Right lobe of liver (tissue), 6 donors: ENCODE measurements at regions not wholly inside any gene's neighbourhood (a gene's known extent, or its start where the extent isn't known, plus 50 kb on each side); places are given as distances from the start of the nearest gene placed in this dataset.
"Not testable (repeated sequence)": the region's sequence is repeated elsewhere in the genome, so short reads cannot be mapped to it uniquely, and the experiment has no call there.

Experiments used
- ATAC-seq, 4 donors: fragments of 200-7000 bp; cut with Tn5 transposase; one replicate each; pipeline ENCODE4 v1.9.1; 2020; ENCODE audit warnings: mild to moderate bottlenecking in 4 of 4, moderate library complexity in 4 of 4
- DNase-seq, 3 donors: peaks; one replicate each; pipeline ENCODE4 v3.0.0-alpha.2; 2020
- H3K27ac ChIP-seq, 3 donors: fragments of 200-600 bp; one replicate each; pipeline ENCODE4 v1.8.0; 2022
- H3K27me3 ChIP-seq, 2 donors: fragments of 200-600 bp; one replicate each; pipeline ENCODE4 v1.8.0; 2022
- H3K36me3 ChIP-seq, 4 donors: fragments of 200-600 bp; sonication (generic) in 1 of 4; one replicate each; pipeline versions ENCODE4 v1.5.1 to v1.8.0; 2017 to 2022; ENCODE audit warnings: control low read depth in 1 of 4
- H3K4me1 ChIP-seq, 4 donors: fragments of 200-600 bp; sonication (generic) in 1 of 4; one replicate each; pipeline versions ENCODE4 v1.5.1 to v1.8.0; 2017 to 2022; ENCODE audit warnings: control low read depth in 1 of 4
- H3K4me3 ChIP-seq, 3 donors: fragments of 200-600 bp; one replicate each; pipeline ENCODE4 v1.8.0; 2022
- H3K9me3 ChIP-seq, 4 donors: fragments of 200-600 bp; sonication (generic) in 1 of 4; one replicate each; pipeline versions ENCODE4 v1.5.1 to v1.8.0; 2017 to 2022; ENCODE audit warnings: control low read depth in 1 of 4
- CTCF ChIP-seq, 4 donors: fragments of 200-600 bp in 3 of 4; fragments of 450-650 bp in 1 of 4; IDR thresholded peaks; one replicate each; pipeline versions ENCODE4 v1.5.1 to v1.8.0; 2016 to 2022; ENCODE audit warnings: antibody characterized with exemption in 4 of 4, mild to moderate bottlenecking in 2 of 4
- POLR2A ChIP-seq: fragments of 450-650 bp; IDR thresholded peaks from one replicate; pipeline ENCODE4 v1.6.1; 2017; ENCODE audit warnings: antibody characterized with exemption, mild to moderate bottlenecking
- WGBS: methylation state at CpG from one replicate; pipeline ENCODE4 v1.1.6; 2018; ENCODE audit warnings: low coverage, low lambda C conversion rate; ENCODE audit not compliant: insufficient coverage; ENCODE audit errors: missing lambda C conversion rate; 5-methylcytosine and 5-hydroxymethylcytosine counted together
- intact Hi-C, 2 donors: fragments of 100-400 bp; cut with DNase I; formaldehyde crosslinking; loops; one replicate each; pipeline versions ENCODE4 v1.11.2 to v1.14.1; 2022
- donor health status: DM: no; HTN: yes; CAD: no.
- donor health status: DM: no; HTN: no; CAD: no.
- donor health status: DM: no; HTN: no; CAD: no.
- donor health status: DM: no; HTN: yes; CAD: no.
- donor health status: DM: no; HTN: yes; CAD: no.

DNA sequence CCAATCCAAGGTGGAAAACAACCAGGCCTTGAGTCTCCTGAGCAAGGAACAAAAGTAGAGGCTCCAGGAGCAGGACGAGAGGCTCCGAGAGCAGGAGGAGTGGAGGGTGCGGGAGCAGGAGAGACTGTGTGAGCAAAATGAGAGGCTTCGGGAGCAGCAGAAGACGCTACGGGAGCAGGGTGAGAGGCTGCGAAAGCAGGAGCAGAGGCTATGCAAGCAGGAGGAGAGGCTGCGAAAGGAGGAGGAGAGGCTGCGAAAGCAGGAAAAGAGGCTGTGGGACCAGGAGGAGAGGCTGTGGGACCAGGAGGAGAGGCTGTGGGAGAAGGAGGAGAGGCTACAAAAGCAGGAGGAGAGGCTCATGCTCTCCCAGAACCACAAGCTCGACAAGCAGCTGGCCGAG is 60.3 kb upstream of the UBE2Q2 start:
- intact Hi-C loops, result no loop called here
- H3K4me1 ChIP-seq, result no peaks in the 10 kb centered on the region
- TF ChIP-seq CTCF (IDR thresholded peaks at IDR 0.05) (no peak), POLR2A (no peak)
- 75% methylated on average over 7 of the region's 11 CpGs for WGBS
- no peak for DNase-seq
- no peaks in the 10 kb centered on the region for H3K27me3 ChIP-seq
- no peak for ATAC-seq
- no peak overlapping the region for H3K27ac ChIP-seq
- no peaks in the 10 kb centered on the region for H3K36me3 ChIP-seq
- no peaks in the 10 kb centered on the region for H3K9me3 ChIP-seq
- no peak overlapping the region for H3K4me3 ChIP-seq

DNA sequence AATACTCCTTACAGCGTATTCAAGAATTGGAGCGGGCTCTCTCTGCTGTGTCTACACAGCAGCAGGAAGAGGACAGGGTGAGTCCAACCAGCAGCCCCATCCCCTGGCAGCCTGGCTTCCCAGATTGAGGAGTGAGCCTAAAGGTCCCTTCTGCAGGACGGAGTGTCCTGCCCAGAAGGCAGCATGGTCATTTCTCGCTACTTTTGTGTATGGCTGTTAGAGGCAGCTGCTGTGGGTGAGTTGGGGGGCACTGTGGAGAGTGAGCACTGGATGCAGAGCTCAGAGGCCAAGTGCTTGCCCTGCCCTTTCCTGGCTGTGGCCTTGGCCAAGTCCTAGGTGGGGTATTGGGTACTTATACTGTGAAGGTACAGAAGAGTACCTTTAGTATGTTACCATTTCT is 62.3 kb upstream of the UBE2Q2 start:
- DNase-seq, H3K27ac ChIP-seq, H3K9me3 ChIP-seq, H3K27me3 ChIP-seq, H3K4me1 ChIP-seq, intact Hi-C loops, ATAC-seq, H3K36me3 ChIP-seq, H3K4me3 ChIP-seq: not testable (repeated sequence)
- WGBS, result 100% methylated on average over 1 of the region's 4 CpGs

DNA sequence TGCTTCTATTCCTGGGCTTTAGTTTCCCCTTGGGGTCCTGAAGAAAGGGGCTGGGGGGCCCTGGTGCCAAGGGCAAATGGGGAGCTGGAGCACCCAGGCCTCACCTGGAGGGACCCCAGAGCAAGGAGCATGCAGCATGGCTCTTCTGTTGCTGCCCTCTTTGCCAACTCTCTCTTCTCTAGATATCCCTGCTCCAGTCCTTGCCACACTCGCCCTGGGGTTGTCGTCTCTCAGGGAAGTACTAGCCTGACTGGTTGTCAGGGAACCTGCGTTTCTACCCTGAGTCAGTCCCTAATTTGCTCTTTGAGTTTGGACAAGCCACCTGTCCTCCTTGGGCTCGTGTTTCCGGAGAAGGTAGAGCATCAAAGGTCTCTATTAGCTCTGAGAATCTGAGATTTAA is 63.7 kb upstream of the UBE2Q2 start:
- intact Hi-C loops, result no loop called here
- no peaks in the 10 kb centered on the region for H3K9me3 ChIP-seq
- H3K27me3 ChIP-seq, result no peaks in the 10 kb centered on the region
- no peak overlapping the region for H3K27ac ChIP-seq
- no peak for TF ChIP-seq CTCF (IDR thresholded peaks at IDR 0.05)
- TF ChIP-seq POLR2A, result no peak
- no peak for DNase-seq
- 80% methylated on average over 5 of the region's 5 CpGs for WGBS
- no peak for ATAC-seq
- H3K4me1 ChIP-seq, result peaks cover 0 to 11% (median 0%) of the 10 kb centered on the region in 4 donors
- no peaks in the 10 kb centered on the region for H3K36me3 ChIP-seq
- no peak overlapping the region for H3K4me3 ChIP-seq

DNA sequence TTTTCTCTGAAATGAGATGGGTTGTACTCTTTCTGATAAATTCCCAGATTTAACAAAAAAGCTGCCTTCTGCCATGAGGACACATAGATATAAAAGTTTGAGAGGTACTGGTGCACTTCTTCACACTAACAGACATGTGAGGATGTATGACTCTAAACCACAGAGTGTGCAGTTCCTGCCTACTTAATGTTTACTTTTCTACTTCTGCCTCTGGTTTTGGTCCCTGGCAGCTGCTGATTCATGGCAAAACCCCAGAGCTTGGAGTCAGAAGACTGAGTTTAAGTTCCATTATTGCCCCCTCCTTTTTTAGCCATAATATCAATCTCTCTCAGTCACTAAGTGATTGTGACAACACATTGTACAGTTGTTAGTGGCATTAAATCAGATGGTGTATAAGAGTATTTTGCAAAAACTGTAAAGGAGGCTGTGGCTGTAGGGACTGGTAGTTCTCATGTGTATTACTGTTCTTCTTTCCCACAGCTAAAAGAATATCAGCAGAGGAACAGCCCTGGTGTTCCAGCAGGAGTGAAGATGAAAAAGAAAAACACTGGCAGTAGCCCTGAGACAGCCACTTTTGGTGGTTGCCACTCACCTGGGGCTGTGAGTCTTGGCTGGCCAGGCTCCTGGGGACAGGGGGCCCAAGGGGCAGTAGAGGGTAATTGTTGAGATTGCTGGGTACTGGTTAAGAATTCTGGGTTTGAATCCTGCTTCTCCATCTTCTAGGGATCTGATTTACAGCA is 64.4 kb upstream of the CSPG4 start:
- H3K9me3 ChIP-seq, DNase-seq, ATAC-seq, H3K27ac ChIP-seq, H3K4me3 ChIP-seq, H3K27me3 ChIP-seq, intact Hi-C loops, H3K36me3 ChIP-seq: not testable (repeated sequence)
- peaks cover 0 to 14% (median 6%) of the 10 kb centered on the region in 4 donors for H3K4me1 ChIP-seq

DNA sequence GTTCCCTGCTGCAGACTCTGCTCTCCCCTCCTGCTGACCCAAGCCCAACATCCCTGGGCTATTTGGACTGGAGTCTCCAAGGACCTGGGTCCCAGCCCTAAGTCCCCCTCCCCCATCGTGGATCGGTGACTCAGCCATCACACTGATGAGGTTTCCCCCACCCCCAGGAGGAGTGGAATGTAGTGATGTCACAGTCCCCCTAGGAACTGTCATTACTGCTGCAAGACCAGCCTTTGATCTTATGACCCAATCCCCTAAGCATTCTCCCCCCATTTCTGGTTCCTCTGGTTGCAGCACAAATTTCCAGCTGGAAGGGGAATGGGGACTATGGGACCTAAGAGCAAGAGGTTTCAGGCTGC is 63.4 kb upstream of the CSPG4 start:
- H3K36me3 ChIP-seq, result no peaks in the 10 kb centered on the region
- no peaks in the 10 kb centered on the region for H3K9me3 ChIP-seq
- WGBS, result no CpG with 5 or more reads among the region's 2 CpGs
- peaks cover 0 to 18% (median 8%) of the 10 kb centered on the region in 4 donors for H3K4me1 ChIP-seq
- TF ChIP-seq POLR2A (no peak), CTCF (IDR thresholded peaks at IDR 0.05) (no peak)
- H3K27me3 ChIP-seq, result no peaks in the 10 kb centered on the region
- intact Hi-C loops, result no loop called here
- H3K4me3 ChIP-seq, result no peak overlapping the region
- DNase-seq (no peak), ATAC-seq (no peak)
- no peak overlapping the region for H3K27ac ChIP-seq
